ENCODE measurements at regions not wholly inside any gene's neighbourhood (a gene's known extent, or its start where the extent isn't known, plus 50 kb on each side); places are given as distances from the start of the nearest gene placed in this dataset.

DNA sequence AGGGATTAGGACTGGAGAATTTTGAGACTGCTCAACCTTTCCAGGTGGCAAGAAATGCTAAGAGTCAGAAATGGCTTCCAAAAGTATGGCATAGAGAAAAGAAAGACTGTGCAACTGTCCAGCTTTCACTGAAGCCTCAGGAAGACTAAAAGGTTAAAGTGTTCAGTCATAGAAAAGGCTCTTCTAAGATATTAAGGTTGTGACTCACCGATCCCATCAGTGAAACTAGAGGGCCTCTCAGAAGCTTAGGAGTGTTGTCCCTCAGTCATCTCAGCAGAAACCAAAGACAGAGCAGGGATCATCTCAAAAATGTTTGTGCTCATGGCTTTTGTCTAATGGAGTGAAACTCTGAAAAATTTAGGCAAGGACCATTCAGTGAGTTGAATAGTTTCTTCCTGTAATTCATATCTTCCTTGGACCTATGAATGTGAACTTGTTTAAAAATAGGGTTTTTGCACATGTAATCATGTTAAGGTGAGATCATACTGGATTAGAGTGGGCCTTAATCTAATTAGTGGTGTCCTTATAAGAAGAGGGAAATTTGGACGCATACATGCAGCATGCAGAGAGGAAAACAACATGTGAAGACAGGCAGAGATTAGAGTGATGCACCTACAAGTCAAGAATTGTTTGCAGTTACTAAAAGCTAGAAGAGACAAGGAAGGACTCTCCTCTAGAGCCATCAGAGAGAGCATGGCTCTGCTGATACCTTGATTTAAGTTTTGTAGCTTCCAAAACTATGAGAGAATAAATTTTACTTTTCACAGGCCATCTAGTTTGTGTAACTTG is 71.3 kb downstream of the RPE65 start:
- no peaks in the 10 kb centered on the region for H3K27me3 ChIP-seq (replicated peaks; ENCODE audit: control insufficient read depth, insufficient read depth, low read length)
- peak overlapping the region; percentile 6 for H3K9ac ChIP-seq (ENCODE audit: low read length)
- H3K9me3 ChIP-seq (ENCODE audit: control insufficient read depth, low read length) = no peaks in the 10 kb centered on the region
- peaks cover 45% of the 10 kb centered on the region for H3K4me1 ChIP-seq (ENCODE audit: control insufficient read depth, insufficient read depth, low read length)
- peak; percentile 55 for DNase-seq (ENCODE audit: low read depth)
- H3K4me3 ChIP-seq (ENCODE audit: low read length) = peak overlapping the region; percentile 20
- no peaks in the 10 kb centered on the region for H3K36me3 ChIP-seq (ENCODE audit: control insufficient read depth, insufficient read depth, low read length, severe bottlenecking)

DNA sequence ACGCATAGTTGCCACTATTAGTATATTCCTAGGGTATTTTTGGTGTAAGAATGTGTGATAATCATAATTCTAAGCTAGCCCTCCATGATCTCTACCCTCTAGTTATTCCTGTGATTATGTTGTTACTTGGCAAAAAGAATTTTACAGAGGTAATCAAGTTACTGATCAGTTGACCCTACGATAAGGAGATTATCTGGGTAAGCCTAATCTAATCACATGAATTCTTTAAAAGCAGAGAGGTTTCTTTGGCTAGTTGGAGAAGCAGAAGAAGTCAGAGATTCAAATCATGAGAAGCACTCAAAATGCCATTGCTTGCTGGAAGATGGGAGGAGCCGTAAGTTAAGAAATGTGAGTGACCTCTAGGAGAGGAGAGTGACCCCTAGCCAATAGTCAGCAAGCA is 72.7 kb downstream of the RPE65 start:
- Histone ChIP-seq H3K4me1 (ENCODE audit: control insufficient read depth, insufficient read depth, low read length) (peaks cover 42% of the 10 kb centered on the region), H3K9me3 (ENCODE audit: control insufficient read depth, low read length) (no peaks in the 10 kb centered on the region), H3K4me3 (ENCODE audit: low read length) (no peak overlapping the region), H3K36me3 (ENCODE audit: control insufficient read depth, insufficient read depth, low read length, severe bottlenecking) (no peaks in the 10 kb centered on the region), H3K27me3 (replicated peaks; ENCODE audit: control insufficient read depth, insufficient read depth, low read length) (no peaks in the 10 kb centered on the region), H3K9ac (ENCODE audit: low read length) (no peak overlapping the region)
- no peak for DNase-seq (ENCODE audit: low read depth)

DNA sequence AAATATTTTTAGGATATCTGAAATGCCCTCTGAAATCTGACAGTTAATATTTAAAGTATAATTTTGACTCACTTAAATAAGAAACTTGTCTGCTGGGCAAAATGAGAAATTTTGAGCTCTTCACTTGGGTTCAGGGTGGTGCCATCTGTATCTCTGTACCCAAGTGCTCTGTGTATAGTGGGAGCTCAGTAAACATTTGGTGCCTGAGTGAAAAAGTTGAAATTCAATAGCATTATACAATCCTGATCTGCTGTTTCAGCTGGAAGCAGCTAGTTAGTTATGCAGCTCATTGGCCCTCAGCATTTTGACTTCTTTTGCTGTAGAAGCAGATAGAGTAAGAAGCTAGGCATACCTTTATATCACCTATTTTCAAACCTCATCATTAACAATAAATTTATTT is 73.3 kb downstream of the RPE65 start:
- no peaks in the 10 kb centered on the region for H3K27me3 ChIP-seq (replicated peaks; ENCODE audit: control insufficient read depth, insufficient read depth, low read length)
- peak overlapping the region; percentile 43 for H3K9ac ChIP-seq (ENCODE audit: low read length)
- no peak overlapping the region for H3K4me3 ChIP-seq (ENCODE audit: low read length)
- H3K9me3 ChIP-seq (ENCODE audit: control insufficient read depth, low read length) = no peaks in the 10 kb centered on the region
- peak; percentile 15 for DNase-seq (ENCODE audit: low read depth)
- no peaks in the 10 kb centered on the region for H3K36me3 ChIP-seq (ENCODE audit: control insufficient read depth, insufficient read depth, low read length, severe bottlenecking)
- H3K4me1 ChIP-seq (ENCODE audit: control insufficient read depth, insufficient read depth, low read length) = peaks cover 42% of the 10 kb centered on the region

DNA sequence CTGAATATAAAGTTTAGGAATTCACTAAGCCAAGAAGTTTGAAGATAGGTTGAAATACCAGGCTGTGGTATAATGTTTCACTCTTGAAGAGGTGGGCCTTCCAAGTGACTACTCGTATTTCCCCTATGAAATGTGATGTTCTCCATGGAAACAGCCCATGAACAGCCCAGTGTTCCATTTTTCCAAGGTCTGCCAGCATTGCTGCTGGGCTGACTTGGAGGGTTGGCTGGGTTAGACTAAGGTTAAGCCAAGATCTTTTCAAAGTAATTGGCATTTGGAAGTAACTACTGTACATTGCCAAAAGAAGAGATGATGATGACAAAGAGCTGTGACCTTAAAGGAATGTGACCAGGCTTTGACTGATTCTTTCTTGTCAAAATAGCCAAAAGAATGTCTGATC is 73.8 kb downstream of the RPE65 start:
- Histone ChIP-seq H3K4me3 (ENCODE audit: low read length) (no peak overlapping the region), H3K36me3 (ENCODE audit: control insufficient read depth, insufficient read depth, low read length, severe bottlenecking) (no peaks in the 10 kb centered on the region), H3K4me1 (ENCODE audit: control insufficient read depth, insufficient read depth, low read length) (peaks cover 42% of the 10 kb centered on the region), H3K9me3 (ENCODE audit: control insufficient read depth, low read length) (no peaks in the 10 kb centered on the region), H3K27me3 (replicated peaks; ENCODE audit: control insufficient read depth, insufficient read depth, low read length) (no peaks in the 10 kb centered on the region), H3K9ac (ENCODE audit: low read length) (no peak overlapping the region)
- DNase-seq (ENCODE audit: low read depth) = peak; percentile 46

DNA sequence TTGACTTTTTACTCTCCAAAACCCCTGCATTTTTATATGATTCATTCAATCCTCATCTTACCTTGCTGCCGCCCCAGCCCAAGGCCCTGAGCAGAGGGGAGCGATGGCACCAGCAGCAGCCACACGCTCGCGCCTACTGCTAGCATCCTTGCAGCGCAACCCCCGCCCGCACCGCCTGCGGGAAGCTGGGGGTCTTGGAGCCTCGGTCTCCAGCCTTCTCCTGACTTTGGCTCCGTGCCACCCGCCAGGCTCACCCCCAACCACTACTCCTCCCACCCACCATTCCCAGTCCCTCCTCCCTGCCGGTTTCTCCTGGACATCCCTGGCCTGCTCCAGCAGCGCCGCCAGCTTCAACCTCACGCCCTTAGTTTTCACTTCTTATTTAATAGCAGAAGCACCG is 76.6 kb downstream of the RPE65 start:
- Histone ChIP-seq H3K36me3 (ENCODE audit: control insufficient read depth, insufficient read depth, low read length, severe bottlenecking) (no peaks in the 10 kb centered on the region), H3K9ac (ENCODE audit: low read length) (no peak overlapping the region), H3K9me3 (ENCODE audit: control insufficient read depth, low read length) (no peaks in the 10 kb centered on the region), H3K4me3 (ENCODE audit: low read length) (no peak overlapping the region), H3K27me3 (replicated peaks; ENCODE audit: control insufficient read depth, insufficient read depth, low read length) (no peaks in the 10 kb centered on the region), H3K4me1 (ENCODE audit: control insufficient read depth, insufficient read depth, low read length) (peaks cover 32% of the 10 kb centered on the region)
- DNase-seq (ENCODE audit: low read depth) = no peak

DNA sequence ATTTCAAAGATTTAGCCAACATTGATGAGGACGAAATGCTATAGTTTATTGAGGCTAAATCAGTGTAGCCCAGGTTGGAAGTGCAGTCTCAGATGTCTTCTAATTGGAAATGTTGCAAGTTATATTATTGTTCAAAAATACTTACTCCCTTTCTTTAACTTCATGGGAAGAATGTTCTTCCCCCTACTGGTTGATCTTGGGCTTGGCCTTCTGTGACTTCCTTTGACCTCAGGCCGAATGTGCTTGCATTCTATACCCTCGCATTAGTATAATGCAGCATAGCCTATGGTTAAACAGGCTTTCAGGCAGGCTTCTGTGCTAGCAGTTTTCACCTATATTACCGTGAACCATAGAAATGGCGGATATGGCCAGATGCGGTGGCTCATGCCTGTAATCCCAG is 77.3 kb downstream of the RPE65 start:
- H3K9ac ChIP-seq (ENCODE audit: low read length) = no peak overlapping the region
- H3K9me3 ChIP-seq (ENCODE audit: control insufficient read depth, low read length) = no peaks in the 10 kb centered on the region
- H3K4me3 ChIP-seq (ENCODE audit: low read length) = no peak overlapping the region
- no peak for DNase-seq (ENCODE audit: low read depth)
- H3K27me3 ChIP-seq (replicated peaks; ENCODE audit: control insufficient read depth, insufficient read depth, low read length) = no peaks in the 10 kb centered on the region
- no peaks in the 10 kb centered on the region for H3K36me3 ChIP-seq (ENCODE audit: control insufficient read depth, insufficient read depth, low read length, severe bottlenecking)
- H3K4me1 ChIP-seq (ENCODE audit: control insufficient read depth, insufficient read depth, low read length) = peaks cover 25% of the 10 kb centered on the region

DNA sequence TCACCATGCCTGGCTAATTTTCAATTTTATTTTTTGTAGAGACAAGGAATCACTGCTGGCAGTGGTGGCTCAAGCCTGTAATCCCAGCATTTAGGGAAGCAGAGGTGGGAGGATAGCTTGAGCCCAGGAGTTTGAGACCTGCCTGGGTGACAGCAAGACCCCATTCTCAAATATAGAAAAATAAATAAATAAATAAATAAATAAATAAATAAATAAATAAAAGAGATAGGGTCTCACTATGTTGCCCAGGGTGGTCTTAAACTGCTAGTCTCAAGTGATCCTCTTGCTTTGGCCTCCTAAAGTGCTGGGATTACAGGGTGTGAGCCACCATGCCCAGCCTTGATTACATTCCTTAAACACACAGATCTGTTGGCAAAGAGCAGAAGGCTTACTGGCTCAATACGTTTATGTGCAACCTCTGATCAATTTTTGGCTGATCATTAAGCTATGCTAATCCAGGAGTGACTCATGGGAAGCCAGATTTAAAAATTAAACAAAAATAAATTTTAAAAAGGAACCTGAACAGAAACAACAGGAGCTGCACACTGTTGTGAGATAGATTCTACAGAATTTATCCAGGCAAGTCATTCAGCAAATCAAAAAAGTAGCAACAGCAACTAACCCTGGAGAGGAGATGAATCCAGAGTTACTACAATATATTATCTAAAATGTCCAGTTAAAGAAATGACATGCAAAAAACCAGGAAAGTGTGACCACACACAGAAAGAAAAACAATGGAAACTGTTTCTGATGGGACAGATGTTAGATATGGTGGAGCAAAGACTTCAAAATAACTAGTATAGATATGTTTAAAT is 79.4 kb downstream of the RPE65 start:
- H3K4me1 ChIP-seq (ENCODE audit: control insufficient read depth, insufficient read depth, low read length) = peaks cover 3% of the 10 kb centered on the region

DNA sequence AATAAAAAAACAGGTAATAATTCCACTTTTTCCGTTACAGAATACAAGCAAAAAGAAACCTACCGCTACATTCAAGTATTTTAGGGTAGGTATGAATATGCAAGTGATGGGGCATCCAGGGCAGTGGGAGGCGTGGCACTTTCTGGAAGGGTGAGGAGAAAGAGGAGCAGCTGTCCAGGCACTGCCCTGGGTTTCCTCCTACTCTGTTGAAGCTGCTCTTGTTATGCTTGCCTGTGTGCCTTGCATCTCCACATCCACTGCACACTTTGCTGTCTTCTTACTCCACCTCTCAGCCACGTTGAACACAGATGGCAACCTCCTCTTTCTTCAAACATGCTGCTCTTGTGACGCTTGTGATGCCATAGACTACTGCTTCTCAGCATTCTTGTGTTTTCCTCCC is 83.2 kb downstream of the RPE65 start:
- DNase-seq (ENCODE audit: low read depth) = no peak
- Histone ChIP-seq H3K9me3 (ENCODE audit: control insufficient read depth, low read length) (no peaks in the 10 kb centered on the region), H3K27me3 (replicated peaks; ENCODE audit: control insufficient read depth, insufficient read depth, low read length) (no peaks in the 10 kb centered on the region), H3K36me3 (ENCODE audit: control insufficient read depth, insufficient read depth, low read length, severe bottlenecking) (no peaks in the 10 kb centered on the region), H3K4me3 (ENCODE audit: low read length) (no peak overlapping the region), H3K9ac (ENCODE audit: low read length) (no peak overlapping the region), H3K4me1 (ENCODE audit: control insufficient read depth, insufficient read depth, low read length) (peaks cover 3% of the 10 kb centered on the region)

More for the DNA sequence above, 79.4 kb downstream of the RPE65 start:
- Histone ChIP-seq H3K36me3 (ENCODE audit: control insufficient read depth, insufficient read depth, low read length, severe bottlenecking) (no peaks in the 10 kb centered on the region), H3K9me3 (ENCODE audit: control insufficient read depth, low read length) (no peaks in the 10 kb centered on the region), H3K27me3 (replicated peaks; ENCODE audit: control insufficient read depth, insufficient read depth, low read length) (no peaks in the 10 kb centered on the region), H3K4me3 (ENCODE audit: low read length) (no peak overlapping the region), H3K9ac (ENCODE audit: low read length) (no peak overlapping the region)
- DNase-seq (ENCODE audit: low read depth) = no peak

DNA sequence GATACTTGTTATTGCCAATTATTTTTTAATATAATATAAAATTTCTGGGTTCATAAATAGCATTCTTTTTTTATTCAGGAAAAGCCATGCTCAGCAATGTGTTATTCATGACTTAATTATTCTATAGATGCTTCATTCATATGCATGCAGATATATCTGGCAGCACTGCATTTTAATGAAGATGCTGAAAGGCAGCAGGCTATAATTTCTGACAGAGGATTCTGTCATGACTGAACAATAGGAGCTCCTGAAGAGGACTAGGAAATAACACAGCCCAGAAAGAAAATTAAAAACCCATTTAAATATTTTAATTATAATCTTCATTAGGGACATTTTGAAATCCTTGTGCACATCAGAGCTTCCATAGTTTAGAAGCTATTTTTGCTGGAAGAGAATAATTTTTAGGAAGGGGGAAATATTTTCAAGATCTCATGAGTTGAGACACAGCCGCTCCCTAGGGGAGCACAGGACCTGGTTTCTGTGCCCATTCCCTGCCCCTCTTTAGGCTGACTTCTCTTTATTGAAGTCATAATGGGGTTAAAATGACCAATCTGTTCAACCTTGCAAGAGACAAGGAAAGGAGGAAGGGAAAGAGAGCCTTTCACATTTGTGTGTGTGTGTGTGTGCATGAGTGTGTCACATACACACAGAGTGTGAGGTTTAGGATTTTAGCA is 83.9 kb downstream of the RPE65 start:
- Histone ChIP-seq H3K36me3 (ENCODE audit: control insufficient read depth, insufficient read depth, low read length, severe bottlenecking) (no peaks in the 10 kb centered on the region), H3K9me3 (ENCODE audit: control insufficient read depth, low read length) (no peaks in the 10 kb centered on the region), H3K4me3 (ENCODE audit: low read length) (no peak overlapping the region), H3K4me1 (ENCODE audit: control insufficient read depth, insufficient read depth, low read length) (peaks cover 7% of the 10 kb centered on the region), H3K27me3 (replicated peaks; ENCODE audit: control insufficient read depth, insufficient read depth, low read length) (no peaks in the 10 kb centered on the region), H3K9ac (ENCODE audit: low read length) (no peak overlapping the region)
- DNase-seq (ENCODE audit: low read depth) = no peak

DNA sequence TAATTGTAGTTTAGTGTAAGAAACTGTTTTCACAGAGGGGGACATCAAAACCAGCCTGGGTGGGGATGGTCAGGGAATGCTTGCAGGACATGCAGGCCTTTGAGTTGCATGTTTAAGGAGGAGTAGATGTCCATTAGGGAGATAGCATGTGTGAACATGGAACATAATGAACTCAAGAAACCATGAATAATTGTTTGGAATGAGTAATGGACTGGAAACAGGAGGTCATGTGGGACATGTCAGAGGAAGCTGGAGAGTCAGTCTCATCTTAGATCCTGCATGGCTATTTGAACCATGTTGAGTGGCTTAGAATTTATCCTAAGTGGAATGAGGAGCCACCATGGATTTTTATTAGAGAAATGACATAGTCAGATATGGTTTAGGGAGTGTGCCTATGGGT is 86.4 kb downstream of the RPE65 start:
- Histone ChIP-seq H3K27me3 (replicated peaks; ENCODE audit: control insufficient read depth, insufficient read depth, low read length) (no peaks in the 10 kb centered on the region), H3K9me3 (ENCODE audit: control insufficient read depth, low read length) (no peaks in the 10 kb centered on the region), H3K9ac (ENCODE audit: low read length) (no peak overlapping the region), H3K4me1 (ENCODE audit: control insufficient read depth, insufficient read depth, low read length) (peaks cover 21% of the 10 kb centered on the region), H3K4me3 (ENCODE audit: low read length) (no peak overlapping the region), H3K36me3 (ENCODE audit: control insufficient read depth, insufficient read depth, low read length, severe bottlenecking) (no peaks in the 10 kb centered on the region)
- DNase-seq (ENCODE audit: low read depth) = no peak

DNA sequence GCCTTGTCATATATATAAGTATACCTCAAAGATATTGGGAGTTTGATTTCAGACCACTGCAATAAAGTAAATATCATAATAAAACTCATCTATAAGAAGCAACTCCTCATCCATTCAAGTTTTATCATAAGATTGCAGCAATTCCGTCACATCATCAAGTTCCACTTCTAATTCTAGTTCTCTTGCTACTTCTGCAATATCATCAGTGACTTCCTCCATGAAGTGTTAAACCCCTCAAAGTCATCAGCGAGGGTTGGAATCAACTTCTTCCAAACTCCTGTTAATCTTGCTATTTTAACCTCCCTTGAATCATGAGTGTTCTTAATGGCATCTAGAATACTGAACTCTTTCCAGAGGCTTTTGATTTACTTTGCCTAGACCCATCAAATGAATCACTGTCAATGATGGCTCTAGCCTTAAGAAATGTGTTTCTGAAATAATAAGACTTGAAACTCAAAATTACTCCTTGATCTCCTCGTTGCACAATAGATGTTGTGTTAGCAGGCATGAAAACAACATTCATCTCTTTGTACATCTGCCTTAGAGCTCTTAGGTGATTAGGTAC is 88.3 kb downstream of the RPE65 start:
- Histone ChIP-seq H3K4me1 (ENCODE audit: control insufficient read depth, insufficient read depth, low read length) (peaks cover 25% of the 10 kb centered on the region), H3K9me3 (ENCODE audit: control insufficient read depth, low read length) (no peaks in the 10 kb centered on the region), H3K4me3 (ENCODE audit: low read length) (no peak overlapping the region), H3K27me3 (replicated peaks; ENCODE audit: control insufficient read depth, insufficient read depth, low read length) (no peaks in the 10 kb centered on the region), H3K36me3 (ENCODE audit: control insufficient read depth, insufficient read depth, low read length, severe bottlenecking) (no peaks in the 10 kb centered on the region), H3K9ac (ENCODE audit: low read length) (no peak overlapping the region)
- no peak for DNase-seq (ENCODE audit: low read depth)
